ENCODE measurements at regions not wholly inside any gene's neighbourhood (a gene's known extent, or its start where the extent isn't known, plus 50 kb on each side); places are given as distances from the start of the nearest gene placed in this dataset.

GRCh38 chr12:45557016-45557415, 172.5 kb upstream of the ARID2 start:
- no peak overlapping the region for H3K9ac ChIP-seq (ENCODE audit: low read length)
- no peaks in the 10 kb centered on the region for H3F3A ChIP-seq (ENCODE audit: insufficient read depth, low read length)
- H3K27ac ChIP-seq (ENCODE audit: low read depth, low read length, poor library complexity, severe bottlenecking), result no peak overlapping the region
- H3K4me2 ChIP-seq (ENCODE audit: low read length), result no peak overlapping the region
- no peaks in the 10 kb centered on the region for H3K9me2 ChIP-seq (ENCODE audit: low read depth, low read length)
- H3K9me3 ChIP-seq (ENCODE audit: low read length), result no peaks in the 10 kb centered on the region
- TF ChIP-seq CTCF (IDR thresholded peaks at IDR 0.05; ENCODE audit: low read length), result no peak
- TF ChIP-seq EZH2 (IDR thresholded peaks at IDR 0.05; ENCODE audit: borderline replicate concordance, low read length), result no peak
- H3K27me3 ChIP-seq (ENCODE audit: insufficient read depth, low read length), result no peaks in the 10 kb centered on the region
- H3K4me3 ChIP-seq (ENCODE audit: low read depth, low read length, poor library complexity, severe bottlenecking), result no peak overlapping the region
- no peaks in the 10 kb centered on the region for H3K4me1 ChIP-seq (ENCODE audit: insufficient read depth, low read length, severe bottlenecking)
- no peaks in the 10 kb centered on the region for H4K20me1 ChIP-seq (ENCODE audit: insufficient read depth, low read length)
- no peaks in the 10 kb centered on the region for H3K79me2 ChIP-seq (ENCODE audit: insufficient read depth, low read length)
- H2AFZ ChIP-seq (ENCODE audit: low read length), result no peak overlapping the region
- H3K36me3 ChIP-seq (ENCODE audit: insufficient read depth, low read length), result no peaks in the 10 kb centered on the region

GRCh38 chr12:45558353-45558752, 171.2 kb upstream of the ARID2 start:
- no peaks in the 10 kb centered on the region for H3K79me2 ChIP-seq (ENCODE audit: insufficient read depth, low read length)
- H3K27ac ChIP-seq (ENCODE audit: low read depth, low read length, poor library complexity, severe bottlenecking), result no peak overlapping the region
- no peaks in the 10 kb centered on the region for H3F3A ChIP-seq (ENCODE audit: insufficient read depth, low read length)
- H3K36me3 ChIP-seq (ENCODE audit: insufficient read depth, low read length), result no peaks in the 10 kb centered on the region
- H3K4me1 ChIP-seq (ENCODE audit: insufficient read depth, low read length, severe bottlenecking), result no peaks in the 10 kb centered on the region
- no peaks in the 10 kb centered on the region for H3K27me3 ChIP-seq (ENCODE audit: insufficient read depth, low read length)
- H3K9me3 ChIP-seq (ENCODE audit: low read length), result no peaks in the 10 kb centered on the region
- H4K20me1 ChIP-seq (ENCODE audit: insufficient read depth, low read length), result no peaks in the 10 kb centered on the region
- no peak for TF ChIP-seq EZH2 (IDR thresholded peaks at IDR 0.05; ENCODE audit: borderline replicate concordance, low read length)
- no peak overlapping the region for H3K4me3 ChIP-seq (ENCODE audit: low read depth, low read length, poor library complexity, severe bottlenecking)
- no peak overlapping the region for H2AFZ ChIP-seq (ENCODE audit: low read length)
- no peaks in the 10 kb centered on the region for H3K9me2 ChIP-seq (ENCODE audit: low read depth, low read length)
- H3K4me2 ChIP-seq (ENCODE audit: low read length), result no peak overlapping the region
- H3K9ac ChIP-seq (ENCODE audit: low read length), result no peak overlapping the region

- no peaks in the 10 kb centered on the region for H4K20me1 ChIP-seq (ENCODE audit: insufficient read depth, low read length)
- no peaks in the 10 kb centered on the region for H3K4me1 ChIP-seq (ENCODE audit: insufficient read depth, low read length, severe bottlenecking)
- no peak for TF ChIP-seq EZH2 (IDR thresholded peaks at IDR 0.05; ENCODE audit: borderline replicate concordance, low read length)
- TF ChIP-seq CTCF (IDR thresholded peaks at IDR 0.05; ENCODE audit: low read length), result no peak
- no peaks in the 10 kb centered on the region for H3K79me2 ChIP-seq (ENCODE audit: insufficient read depth, low read length)
- no peak overlapping the region for H2AFZ ChIP-seq (ENCODE audit: low read length)
- H3K36me3 ChIP-seq (ENCODE audit: insufficient read depth, low read length), result no peaks in the 10 kb centered on the region
- H3K4me2 ChIP-seq (ENCODE audit: low read length), result no peak overlapping the region
- no peak overlapping the region for H3K27ac ChIP-seq (ENCODE audit: low read depth, low read length, poor library complexity, severe bottlenecking)
- no peaks in the 10 kb centered on the region for H3F3A ChIP-seq (ENCODE audit: insufficient read depth, low read length)
- no peak overlapping the region for H3K4me3 ChIP-seq (ENCODE audit: low read depth, low read length, poor library complexity, severe bottlenecking)
- H3K9me3 ChIP-seq (ENCODE audit: low read length), result no peaks in the 10 kb centered on the region
- H3K9ac ChIP-seq (ENCODE audit: low read length), result no peak overlapping the region
- no peaks in the 10 kb centered on the region for H3K27me3 ChIP-seq (ENCODE audit: insufficient read depth, low read length)
- no peaks in the 10 kb centered on the region for H3K9me2 ChIP-seq (ENCODE audit: low read depth, low read length)
These were observed 170.0 kb upstream of the ARID2 start for GRCh38 chr12:45559537-45559936.

GRCh38 chr12:45560689-45561088, 168.8 kb upstream of the ARID2 start:
- Histone ChIP-seq H3K4me2 (ENCODE audit: low read length) (no peak overlapping the region), H3K9ac (ENCODE audit: low read length) (no peak overlapping the region), H3K9me3 (ENCODE audit: low read length) (no peaks in the 10 kb centered on the region), H3K27ac (ENCODE audit: low read depth, low read length, poor library complexity, severe bottlenecking) (no peak overlapping the region), H3K4me3 (ENCODE audit: low read depth, low read length, poor library complexity, severe bottlenecking) (no peak overlapping the region), H3K36me3 (ENCODE audit: insufficient read depth, low read length) (no peaks in the 10 kb centered on the region), H4K20me1 (ENCODE audit: insufficient read depth, low read length) (no peaks in the 10 kb centered on the region), H3K4me1 (ENCODE audit: insufficient read depth, low read length, severe bottlenecking) (no peaks in the 10 kb centered on the region), H3K27me3 (ENCODE audit: insufficient read depth, low read length) (no peaks in the 10 kb centered on the region), H3F3A (ENCODE audit: insufficient read depth, low read length) (no peaks in the 10 kb centered on the region), H3K79me2 (ENCODE audit: insufficient read depth, low read length) (no peaks in the 10 kb centered on the region), H3K9me2 (ENCODE audit: low read depth, low read length) (no peaks in the 10 kb centered on the region), H2AFZ (ENCODE audit: low read length) (no peak overlapping the region)
- TF ChIP-seq CTCF (IDR thresholded peaks at IDR 0.05; ENCODE audit: low read length), result no peak
